GM19351 (cell line): ENCODE measurements at regions not wholly inside any gene's neighbourhood (a gene's known extent, or its start where the extent isn't known, plus 50 kb on each side); places are given as distances from the start of the nearest gene placed in this dataset.
A peak's percentile ranks its signal among the peaks of the same experiment; 100 is the strongest.
"Not testable (repeated sequence)": the region's sequence is repeated elsewhere in the genome, so short reads cannot be mapped to it uniquely, and the experiment has no call there.

Experiments
- ATAC-seq: cut with Tn5 transposase; IDR thresholded peaks from one replicate; pipeline ENCODE4 v1.9.1; 2021; ENCODE audit warnings: mild to moderate bottlenecking, moderate library complexity; ENCODE audit not compliant: unreplicated experiment

- ATAC-seq, result no peak
These were observed 111.2 kb upstream of the XIST start for GRCh38 chrX:73963682-73964081.

GRCh38 chrX:73962948-73963347 is 110.4 kb upstream of the XIST start:
- no peak for ATAC-seq

GRCh38 chrX:73961867-73962266 is 109.4 kb upstream of the XIST start:
- ATAC-seq, result not testable (repeated sequence)

- ATAC-seq, result no peak
These were observed 92.0 kb upstream of the XIST start for GRCh38 chrX:73944563-73944908.

GRCh38 chrX:73943693-73944562 is 91.4 kb upstream of the XIST start:
- peak; percentile 98 for ATAC-seq

- ATAC-seq, result no peak
These were observed 88.5 kb upstream of the XIST start for GRCh38 chrX:73940893-73941470.

- ATAC-seq, result not testable (repeated sequence)
These were observed 85.3 kb upstream of the XIST start for GRCh38 chrX:73937843-73938242.

GRCh38 chrX:73932522-73932921 is 80.0 kb upstream of the XIST start:
- ATAC-seq, result no peak

- no peak for ATAC-seq
These were observed 77.8 kb upstream of the XIST start for GRCh38 chrX:73930300-73930699.

- no peak for ATAC-seq
These were observed 70.4 kb upstream of the XIST start for GRCh38 chrX:73922856-73923455.

GRCh38 chrX:73916931-73917667 is 64.6 kb upstream of the XIST start:
- ATAC-seq, result no peak

- no peak for ATAC-seq
These were observed 64.0 kb upstream of the XIST start for GRCh38 chrX:73916489-73916888.

GRCh38 chrX:73914792-73915191 is 62.3 kb upstream of the XIST start:
- ATAC-seq, result not testable (repeated sequence)

GRCh38 chrX:73913580-73913979 is 61.1 kb upstream of the XIST start:
- ATAC-seq, result no peak

GRCh38 chrX:73911946-73912345 is 59.4 kb upstream of the XIST start:
- not testable (repeated sequence) for ATAC-seq

GRCh38 chrX:73905749-73906374 is 53.3 kb upstream of the XIST start:
- not testable (repeated sequence) for ATAC-seq

- no peak for ATAC-seq
These were observed 51.4 kb upstream of the XIST start for GRCh38 chrX:73903941-73904340.
